Natural killer cell treated with Interleukin-12 subunit alpha and Interleukin-12 subunit beta and Interleukin-15 and Interleukin-18, amount 100 ng/mL, for 72 hours (primary cell): ENCODE measurements at regions not wholly inside any gene's neighbourhood (a gene's known extent, or its start where the extent isn't known, plus 50 kb on each side); places are given as distances from the start of the nearest gene placed in this dataset.
"Not testable (repeated sequence)": the region's sequence is repeated elsewhere in the genome, so short reads cannot be mapped to it uniquely, and the experiment has no call there.

ENCODE experiments used
- ATAC-seq, 2 donors: fragments of 150-1000 bp; cut with Tn5 transposase in 1 of 2; sonication (Bioruptor Pico), chemical (Tn5 transposase) in 1 of 2; 2 replicates each; pipeline ENCODE4 v1.10.0; 2021
- DNase-seq: peaks from one replicate; pipeline ENCODE4 v3.0.0; 2022; ENCODE audit warnings: low spot score
- H3K27ac Mint-ChIP-seq, 2 donors: 1 replicate in 1 of 2; 2 replicates in 1 of 2; pipeline ENCODE4 v1.8.0; 2022; ENCODE audit warnings: mixed read lengths in 2 of 2, mild to moderate bottlenecking in 1 of 2, moderate library complexity in 1 of 2
- H3K27me3 Mint-ChIP-seq, 2 donors: 1 replicate in 1 of 2; 2 replicates in 1 of 2; pipeline ENCODE4 v1.8.0; 2022; ENCODE audit warnings: mixed read lengths in 2 of 2
- H3K36me3 Mint-ChIP-seq: one replicate; pipeline ENCODE4 v1.8.0; 2022; ENCODE audit warnings: mixed read lengths
- H3K4me1 Mint-ChIP-seq, 2 donors: 1 replicate in 1 of 2; 2 replicates in 1 of 2; pipeline ENCODE4 v1.8.0; 2022; ENCODE audit warnings: low read depth in 2 of 2, mixed read lengths in 2 of 2, mild to moderate bottlenecking in 1 of 2
- H3K4me3 Mint-ChIP-seq: one replicate; pipeline ENCODE4 v1.8.0; 2022; ENCODE audit warnings: mixed read lengths
- H3K9me3 Mint-ChIP-seq: 2 replicates; pipeline ENCODE4 v1.8.0; 2022; ENCODE audit warnings: mixed read lengths

DNA sequence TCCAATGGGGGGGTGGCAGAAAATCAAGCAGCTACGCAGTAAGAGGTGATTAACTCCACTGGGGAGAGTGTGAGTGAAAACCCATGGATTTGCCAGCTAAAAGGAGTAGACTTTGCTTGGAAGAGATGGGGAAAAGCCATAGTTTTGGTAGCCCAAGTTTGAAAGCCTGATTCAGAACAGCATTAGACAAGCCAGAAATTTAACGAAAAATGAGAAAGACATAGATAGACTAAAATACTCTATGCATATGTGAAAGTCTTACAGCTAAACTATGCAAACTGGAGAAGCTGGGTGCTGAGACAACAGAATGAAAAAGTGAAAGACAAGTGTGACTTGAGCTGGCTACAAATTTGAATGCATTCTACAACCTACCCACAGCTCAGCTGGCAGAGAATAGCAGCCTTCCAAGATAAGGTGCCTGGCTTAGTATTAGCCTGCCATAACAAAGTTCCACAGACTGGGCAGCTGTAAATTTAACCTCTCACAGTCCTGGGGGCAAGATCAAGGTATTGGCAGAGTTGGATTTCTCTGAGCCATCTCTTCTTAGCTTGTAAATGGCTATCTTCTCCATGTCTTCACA, 156.6 kb downstream of the CDC14C start:
- no peak for ATAC-seq
- Mint-ChIP-seq H3K27me3 (no peaks in the 10 kb centered on the region), H3K4me1 (no peaks in the 10 kb centered on the region), H3K9me3 (peaks cover 18% of the 10 kb centered on the region), H3K27ac (no peak overlapping the region), H3K4me3 (no peak overlapping the region), H3K36me3 (peaks cover 4% of the 10 kb centered on the region)
- no peak for DNase-seq

GRCh38 chr7:49088017-49088416, 163.7 kb downstream of the CDC14C start:
- peaks cover 6% of the 10 kb centered on the region for H3K36me3 Mint-ChIP-seq
- no peak overlapping the region for H3K27ac Mint-ChIP-seq
- no peaks in the 10 kb centered on the region for H3K27me3 Mint-ChIP-seq
- H3K4me3 Mint-ChIP-seq, result no peak overlapping the region
- no peak for ATAC-seq
- peaks cover 11% of the 10 kb centered on the region for H3K9me3 Mint-ChIP-seq
- H3K4me1 Mint-ChIP-seq, result no peaks in the 10 kb centered on the region
- DNase-seq, result no peak

GRCh38 chr7:49089717-49090116, 165.4 kb downstream of the CDC14C start:
- H3K36me3 Mint-ChIP-seq, result peaks cover 6% of the 10 kb centered on the region
- H3K27ac Mint-ChIP-seq, result no peak overlapping the region
- no peak overlapping the region for H3K4me3 Mint-ChIP-seq
- no peaks in the 10 kb centered on the region for H3K27me3 Mint-ChIP-seq
- ATAC-seq, result no peak
- peaks cover 11% of the 10 kb centered on the region for H3K9me3 Mint-ChIP-seq
- no peaks in the 10 kb centered on the region for H3K4me1 Mint-ChIP-seq
- no peak for DNase-seq

DNA sequence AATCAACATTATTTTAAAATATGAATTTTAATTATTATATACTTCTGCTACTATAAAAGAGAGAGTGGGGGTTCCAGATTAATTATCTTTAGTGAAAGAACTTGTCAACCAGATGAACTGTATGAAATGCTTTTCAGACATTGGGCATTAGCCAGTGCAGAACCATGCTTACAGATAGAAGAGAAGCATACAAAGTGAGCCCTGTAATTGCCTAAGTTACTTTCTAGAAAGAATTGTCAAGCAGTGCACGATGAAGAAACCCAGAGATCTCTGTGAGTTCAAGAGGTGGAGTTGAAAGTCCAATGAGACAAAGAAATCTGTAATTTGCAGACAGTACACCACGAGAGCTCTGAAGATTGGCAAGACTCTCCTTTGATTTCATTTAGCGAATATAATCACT, 166.7 kb downstream of the CDC14C start:
- no peak overlapping the region for H3K4me3 Mint-ChIP-seq
- H3K36me3 Mint-ChIP-seq, result peaks cover 6% of the 10 kb centered on the region
- no peaks in the 10 kb centered on the region for H3K4me1 Mint-ChIP-seq
- no peak for ATAC-seq
- H3K9me3 Mint-ChIP-seq, result peaks cover 11% of the 10 kb centered on the region
- no peak overlapping the region for H3K27ac Mint-ChIP-seq
- DNase-seq, result no peak
- no peaks in the 10 kb centered on the region for H3K27me3 Mint-ChIP-seq

GRCh38 chr7:49091519-49091918, 167.2 kb downstream of the CDC14C start:
- Mint-ChIP-seq H3K27me3 (no peaks in the 10 kb centered on the region), H3K36me3 (peaks cover 6% of the 10 kb centered on the region), H3K27ac (no peak overlapping the region), H3K4me1 (no peaks in the 10 kb centered on the region), H3K9me3 (peaks cover 11% of the 10 kb centered on the region), H3K4me3 (no peak overlapping the region)
- no peak for ATAC-seq
- DNase-seq, result no peak

- H3K4me1 Mint-ChIP-seq, result no peaks in the 10 kb centered on the region
- H3K27ac Mint-ChIP-seq, result no peak overlapping the region
- no peak for ATAC-seq
- no peak for DNase-seq
- H3K4me3 Mint-ChIP-seq, result no peak overlapping the region
- peaks cover 6% of the 10 kb centered on the region for H3K36me3 Mint-ChIP-seq
- H3K27me3 Mint-ChIP-seq, result no peaks in the 10 kb centered on the region
- H3K9me3 Mint-ChIP-seq, result peaks cover 8% of the 10 kb centered on the region
Observed at GRCh38 chr7:49093218-49093617, 168.9 kb downstream of the CDC14C start.

DNA sequence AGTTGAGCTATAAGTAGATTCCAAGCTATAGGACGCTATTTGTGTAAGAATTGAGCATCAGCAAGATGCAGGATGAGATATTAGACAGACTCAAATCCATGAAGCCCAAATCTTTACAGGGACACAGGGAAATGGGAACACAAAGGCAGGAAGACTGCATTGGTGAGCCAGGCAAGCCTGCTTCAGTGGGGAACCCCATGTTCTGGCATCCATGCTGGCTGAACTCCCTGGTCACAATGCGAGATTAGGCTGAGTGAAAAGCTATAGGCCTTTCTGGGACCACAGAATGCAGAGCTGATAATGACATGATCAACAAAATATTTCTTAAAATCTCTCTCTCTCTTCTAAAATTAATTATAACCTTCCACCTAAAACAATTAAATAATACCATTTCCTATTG, 170.5 kb downstream of the CDC14C start:
- Mint-ChIP-seq H3K27ac (no peak overlapping the region), H3K27me3 (no peaks in the 10 kb centered on the region), H3K4me1 (no peaks in the 10 kb centered on the region), H3K9me3 (peaks cover 5% of the 10 kb centered on the region), H3K36me3 (no peaks in the 10 kb centered on the region), H3K4me3 (no peak overlapping the region)
- no peak for ATAC-seq
- DNase-seq, result no peak

- H3K27me3 Mint-ChIP-seq, result no peaks in the 10 kb centered on the region
- DNase-seq, result no peak
- ATAC-seq, result no peak
- peaks cover 6% of the 10 kb centered on the region for H3K9me3 Mint-ChIP-seq
- H3K4me3 Mint-ChIP-seq, result no peak overlapping the region
- no peak overlapping the region for H3K27ac Mint-ChIP-seq
- H3K36me3 Mint-ChIP-seq, result no peaks in the 10 kb centered on the region
- no peaks in the 10 kb centered on the region for H3K4me1 Mint-ChIP-seq
Observed at GRCh38 chr7:49099587-49100326, 175.4 kb downstream of the CDC14C start.

DNA sequence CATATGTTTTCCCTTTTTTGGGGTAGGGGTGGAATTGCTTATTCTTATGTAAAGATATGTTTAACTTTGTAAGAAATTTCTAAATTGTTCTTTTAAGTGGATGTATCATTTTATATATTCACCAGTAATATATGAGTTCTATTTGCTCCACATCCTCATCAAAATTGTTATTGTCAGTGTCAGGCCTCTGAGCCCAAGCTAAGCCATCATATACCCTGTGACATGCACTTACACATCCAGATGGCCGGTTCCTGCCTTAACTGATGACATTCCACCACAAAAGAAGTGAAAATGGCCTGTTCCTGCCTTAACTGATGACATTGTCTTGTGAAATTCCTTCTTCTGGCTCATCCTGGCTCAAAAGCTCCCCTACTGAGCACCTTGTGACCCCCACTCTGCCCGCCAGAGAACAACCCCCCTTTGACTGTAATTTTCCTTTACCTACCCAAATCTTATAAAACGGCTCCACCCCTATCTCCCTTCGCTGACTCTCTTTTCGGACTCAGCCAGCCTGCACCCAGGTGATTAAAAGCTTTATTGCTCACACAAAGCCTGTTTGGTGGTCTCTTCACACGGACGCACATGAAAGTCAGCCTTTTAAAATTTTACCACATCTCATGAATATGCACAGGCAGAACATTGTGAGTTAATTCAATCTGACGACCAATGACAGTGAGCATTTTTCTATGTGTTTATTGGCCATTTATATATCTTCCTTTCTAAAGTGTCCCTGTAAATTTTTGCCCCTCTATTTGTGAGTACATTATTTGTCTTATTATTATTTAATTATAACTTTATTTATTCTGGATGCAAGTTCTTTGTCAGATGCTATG, 176.8 kb downstream of the CDC14C start:
- not testable (repeated sequence) for H3K4me1 Mint-ChIP-seq, ATAC-seq, DNase-seq, H3K9me3 Mint-ChIP-seq, H3K27me3 Mint-ChIP-seq, H3K4me3 Mint-ChIP-seq, H3K36me3 Mint-ChIP-seq, H3K27ac Mint-ChIP-seq

DNA sequence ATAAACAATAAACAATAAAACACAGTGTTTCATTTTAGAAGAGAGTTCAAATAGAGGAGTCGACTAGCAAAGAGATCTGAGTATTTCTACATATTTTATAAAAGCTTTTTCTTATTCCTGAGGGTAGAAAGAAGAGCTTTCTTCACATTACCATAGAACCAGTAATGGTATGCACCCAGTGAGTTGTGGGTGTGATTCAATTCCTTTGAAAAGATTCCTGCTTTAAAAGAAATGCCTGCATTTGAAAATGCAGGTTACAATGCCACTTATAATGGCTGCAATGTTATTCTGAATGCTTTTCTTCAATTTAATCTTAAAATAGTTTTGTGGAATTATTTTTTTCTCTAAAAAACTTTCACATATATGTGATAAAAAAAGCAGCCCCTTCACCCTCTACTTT, 178.1 kb downstream of the CDC14C start:
- Mint-ChIP-seq H3K4me1 (no peaks in the 10 kb centered on the region), H3K4me3 (no peak overlapping the region), H3K36me3 (no peaks in the 10 kb centered on the region), H3K27me3 (no peaks in the 10 kb centered on the region), H3K27ac (no peak overlapping the region), H3K9me3 (peaks cover 13% of the 10 kb centered on the region)
- no peak for ATAC-seq
- no peak for DNase-seq

- no peak for DNase-seq
- Mint-ChIP-seq H3K4me1 (no peaks in the 10 kb centered on the region), H3K9me3 (peaks cover 4% of the 10 kb centered on the region), H3K27ac (no peak overlapping the region), H3K27me3 (no peaks in the 10 kb centered on the region), H3K4me3 (no peak overlapping the region), H3K36me3 (no peaks in the 10 kb centered on the region)
- no peak for ATAC-seq
Observed at GRCh38 chr7:49111706-49112105, 187.4 kb downstream of the CDC14C start.

- H3K27me3 Mint-ChIP-seq, result no peaks in the 10 kb centered on the region
- no peak overlapping the region for H3K27ac Mint-ChIP-seq
- no peak for DNase-seq
- H3K4me3 Mint-ChIP-seq, result no peak overlapping the region
- H3K36me3 Mint-ChIP-seq, result no peaks in the 10 kb centered on the region
- no peaks in the 10 kb centered on the region for H3K4me1 Mint-ChIP-seq
- peaks cover 3% of the 10 kb centered on the region for H3K9me3 Mint-ChIP-seq
- no peak for ATAC-seq
Observed at GRCh38 chr7:49112222-49112621, 187.9 kb downstream of the CDC14C start.

DNA sequence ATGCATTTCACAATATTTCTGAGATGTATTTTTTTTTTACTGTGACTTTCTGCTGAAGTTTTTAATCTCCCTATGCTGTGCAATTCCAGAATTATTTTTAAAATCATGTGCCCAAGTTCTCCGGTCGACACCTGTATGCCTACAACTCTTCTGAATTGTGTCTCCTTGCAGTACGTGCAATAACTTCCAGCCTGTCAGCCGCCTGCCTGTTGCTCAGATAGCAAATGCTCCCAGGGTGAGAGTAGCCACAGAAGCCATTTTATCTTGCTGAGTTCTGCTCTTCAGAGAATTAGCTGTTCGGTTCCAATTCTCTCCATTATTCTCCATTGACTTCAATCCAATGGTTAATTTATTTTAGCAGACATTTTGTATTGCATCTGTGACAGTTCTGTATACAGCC, 188.3 kb downstream of the CDC14C start:
- Mint-ChIP-seq H3K4me3 (no peak overlapping the region), H3K9me3 (peaks cover 3% of the 10 kb centered on the region), H3K27ac (no peak overlapping the region), H3K4me1 (no peaks in the 10 kb centered on the region), H3K36me3 (no peaks in the 10 kb centered on the region), H3K27me3 (no peaks in the 10 kb centered on the region)
- no peak for DNase-seq
- ATAC-seq, result no peak

DNA sequence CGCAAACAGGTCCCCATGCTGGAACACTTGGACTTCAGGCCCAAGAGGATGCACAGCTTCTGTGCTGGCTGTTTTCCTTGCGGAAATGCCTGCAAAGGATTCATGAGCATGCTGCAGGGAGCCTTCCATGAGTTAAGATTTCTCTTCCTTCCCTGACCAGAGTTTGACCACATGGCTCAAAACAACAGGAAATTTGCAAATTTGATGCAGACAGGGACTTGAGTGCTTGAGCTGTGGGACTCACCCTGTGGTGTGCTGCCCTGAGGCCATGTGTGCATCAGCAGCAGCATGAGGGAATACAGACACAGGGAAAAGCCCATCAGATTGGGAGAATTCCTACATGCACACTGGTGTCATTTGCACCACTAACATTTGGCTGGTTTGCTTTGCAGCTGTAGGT, 195.4 kb downstream of the CDC14C start:
- Mint-ChIP-seq H3K27ac (no peak overlapping the region), H3K36me3 (peaks cover 4% of the 10 kb centered on the region), H3K4me3 (no peak overlapping the region), H3K9me3 (peaks cover 12% of the 10 kb centered on the region), H3K27me3 (no peaks in the 10 kb centered on the region), H3K4me1 (no peaks in the 10 kb centered on the region)
- DNase-seq, result no peak
- no peak for ATAC-seq
